Gastroesophageal sphincter (tissue), 4 donors: ENCODE measurements at regions not wholly inside any gene's neighbourhood (a gene's known extent, or its start where the extent isn't known, plus 50 kb on each side); places are given as distances from the start of the nearest gene placed in this dataset.

Source experiments
- ATAC-seq: fragments of 150-250 bp; one replicate; pipeline ENCODE4 v1.9.1; 2016; ENCODE audit warnings: mild to moderate bottlenecking, moderate library complexity
- H3K27ac ChIP-seq, 4 donors: fragments of 200-600 bp; sonication (generic) in 3 of 4; 1 replicate in 3 of 4; 2 replicates in 1 of 4; pipeline ENCODE4 v1.5.1; 2016 to 2019
- H3K27me3 ChIP-seq: fragments of 200-600 bp; sonication (generic); one replicate; pipeline ENCODE4 v1.5.1; 2019
- H3K36me3 ChIP-seq, 2 donors: fragments of 200-600 bp; sonication (generic); one replicate each; pipeline ENCODE4 v1.5.1; 2019; ENCODE audit warnings: control low read depth in 1 of 2
- H3K4me1 ChIP-seq, 3 donors: fragments of 200-600 bp; sonication (generic); 1 replicate in 2 of 3; 2 replicates in 1 of 3; pipeline ENCODE4 v1.5.1; 2016 to 2019; ENCODE audit warnings: control low read depth in 2 of 3
- H3K4me3 ChIP-seq, 2 donors: fragments of 200-600 bp; sonication (generic); one replicate each; pipeline ENCODE4 v1.5.1; 2019; ENCODE audit warnings: mild to moderate bottlenecking in 1 of 2, moderate library complexity in 1 of 2
- H3K9me3 ChIP-seq, 3 donors: fragments of 200-600 bp; sonication (generic); one replicate each; pipeline ENCODE4 v1.5.1; 2017 to 2019; ENCODE audit warnings: control low read depth in 2 of 3
- EP300 ChIP-seq: sonication (generic); formaldehyde crosslinking; IDR thresholded peaks from one replicate; pipeline ENCODE4 v1.6.1; 2017; ENCODE audit warnings: antibody characterized with exemption, mild to moderate bottlenecking
- POLR2A ChIP-seq, 2 donors: fragments of 450-650 bp; IDR thresholded peaks; one replicate each; pipeline ENCODE4 v1.6.1; 2017; ENCODE audit warnings: antibody characterized with exemption in 2 of 2, mild to moderate bottlenecking in 2 of 2, moderate library complexity in 1 of 2
- POLR2AphosphoS5 ChIP-seq: sonication (generic); formaldehyde crosslinking; IDR thresholded peaks from one replicate; pipeline ENCODE4 v1.6.1; 2017; ENCODE audit warnings: antibody characterized with exemption
- WGBS, 2 donors: methylation state at CpG; one replicate each; pipeline ENCODE4 v1.1.5; 2018; ENCODE audit warnings: low coverage in 1 of 2; 5-methylcytosine and 5-hydroxymethylcytosine counted together
- TF ChIP-seq, protein P1 (sequence below), 4 experiments: fragments of 200-600 bp in 2 of 4; fragments of 450-650 bp in 2 of 4; sonication (generic) in 1 of 4; IDR thresholded peaks; one replicate each; pipeline ENCODE4 v1.5.1; 2017 to 2019; ENCODE audit warnings: antibody characterized with exemption in 4 of 4, mild to moderate bottlenecking in 2 of 4, moderate library complexity in 2 of 4

DNA sequence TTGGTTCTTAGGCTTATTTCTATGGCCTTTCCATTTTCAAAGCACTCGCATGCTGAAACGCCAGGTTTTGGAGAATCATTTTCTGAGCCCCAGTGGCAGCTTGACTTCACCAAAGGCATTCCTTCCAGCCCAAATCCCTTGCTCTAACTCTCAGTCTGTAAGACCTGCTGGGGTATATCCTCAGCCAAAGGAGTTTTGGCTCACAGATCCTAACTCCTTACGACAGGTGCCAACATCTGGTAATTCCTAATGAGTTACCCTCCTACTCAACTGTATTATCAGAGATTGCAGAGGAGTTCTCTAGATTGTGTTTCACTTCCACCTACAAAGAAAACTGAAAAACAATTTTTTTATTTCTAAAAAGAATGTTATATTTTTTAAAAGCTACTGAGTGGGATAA, 79.0 kb upstream of the RAB27B start:
- ATAC-seq = no peak
- H3K27ac ChIP-seq = no peak overlapping the region
- H3K4me3 ChIP-seq = no peak overlapping the region
- 80 to 93% methylated on average over 2 to 3 of the region's 3 CpGs for WGBS, 2 donors
- H3K36me3 ChIP-seq = no peaks in the 10 kb centered on the region
- H3K27me3 ChIP-seq = peaks cover 11% of the 10 kb centered on the region
- H3K4me1 ChIP-seq = no peaks in the 10 kb centered on the region
- H3K9me3 ChIP-seq = no peaks in the 10 kb centered on the region
- no peak for TF ChIP-seq EP300

DNA sequence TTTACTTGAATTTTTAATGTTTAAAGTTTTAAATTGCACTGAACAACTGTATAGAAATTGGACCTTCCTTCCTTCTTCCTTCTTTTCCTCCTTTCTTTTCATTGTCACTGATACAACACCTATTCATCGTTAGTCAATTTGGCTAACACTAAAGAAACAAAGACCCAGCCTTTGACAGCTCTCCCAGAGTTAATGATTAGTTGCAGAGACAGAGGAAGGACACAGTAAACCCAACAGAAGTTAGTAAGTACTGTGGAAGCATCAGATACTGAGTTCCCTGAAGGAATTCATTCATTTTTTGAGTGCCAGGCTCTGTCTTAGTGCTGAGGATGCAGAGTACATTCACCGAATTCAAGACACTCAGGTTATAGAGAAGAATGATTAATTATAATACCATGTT, 77.9 kb upstream of the RAB27B start:
- Histone ChIP-seq H3K4me3 (no peak overlapping the region), H3K36me3 (no peaks in the 10 kb centered on the region), H3K27ac (no peak overlapping the region), H3K27me3 (peaks cover 11% of the 10 kb centered on the region), H3K4me1 (no peaks in the 10 kb centered on the region), H3K9me3 (no peaks in the 10 kb centered on the region)
- WGBS, 2 donors = 58 to 81% methylated on average over 2 of the region's 2 CpGs
- ATAC-seq = no peak
- TF ChIP-seq POLR2A (IDR thresholded peaks at IDR 0.05) = no peak
- no peak for TF ChIP-seq POLR2AphosphoS5
- TF ChIP-seq, protein P1, sequence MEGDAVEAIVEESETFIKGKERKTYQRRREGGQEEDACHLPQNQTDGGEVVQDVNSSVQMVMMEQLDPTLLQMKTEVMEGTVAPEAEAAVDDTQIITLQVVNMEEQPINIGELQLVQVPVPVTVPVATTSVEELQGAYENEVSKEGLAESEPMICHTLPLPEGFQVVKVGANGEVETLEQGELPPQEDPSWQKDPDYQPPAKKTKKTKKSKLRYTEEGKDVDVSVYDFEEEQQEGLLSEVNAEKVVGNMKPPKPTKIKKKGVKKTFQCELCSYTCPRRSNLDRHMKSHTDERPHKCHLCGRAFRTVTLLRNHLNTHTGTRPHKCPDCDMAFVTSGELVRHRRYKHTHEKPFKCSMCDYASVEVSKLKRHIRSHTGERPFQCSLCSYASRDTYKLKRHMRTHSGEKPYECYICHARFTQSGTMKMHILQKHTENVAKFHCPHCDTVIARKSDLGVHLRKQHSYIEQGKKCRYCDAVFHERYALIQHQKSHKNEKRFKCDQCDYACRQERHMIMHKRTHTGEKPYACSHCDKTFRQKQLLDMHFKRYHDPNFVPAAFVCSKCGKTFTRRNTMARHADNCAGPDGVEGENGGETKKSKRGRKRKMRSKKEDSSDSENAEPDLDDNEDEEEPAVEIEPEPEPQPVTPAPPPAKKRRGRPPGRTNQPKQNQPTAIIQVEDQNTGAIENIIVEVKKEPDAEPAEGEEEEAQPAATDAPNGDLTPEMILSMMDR (IDR thresholded peaks at IDR 0.05) = no peak
- no peak for TF ChIP-seq EP300

DNA sequence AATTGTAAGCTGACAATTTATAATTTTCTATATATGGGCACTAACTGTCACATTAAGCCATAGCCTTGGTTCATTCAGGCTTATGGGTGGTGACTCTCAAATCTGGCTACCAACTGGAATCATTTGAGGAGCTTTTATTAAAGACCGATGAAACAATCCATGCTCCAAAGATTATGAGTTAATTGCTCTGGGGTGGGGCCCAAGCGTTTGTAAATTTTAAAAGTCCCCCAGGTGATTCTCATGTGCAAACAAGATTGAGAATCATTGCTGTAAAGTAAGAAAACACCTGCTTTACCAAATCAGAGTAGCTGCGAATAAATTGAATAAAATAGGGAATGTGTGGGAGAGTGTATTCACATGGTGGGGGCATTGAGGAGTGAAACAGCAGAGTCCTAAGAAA, 76.1 kb upstream of the RAB27B start:
- no peak for ATAC-seq
- H3K9me3 ChIP-seq = no peaks in the 10 kb centered on the region
- no peak for TF ChIP-seq POLR2AphosphoS5
- TF ChIP-seq, protein P1 (IDR thresholded peaks at IDR 0.05) = no peak
- TF ChIP-seq POLR2A (IDR thresholded peaks at IDR 0.05) = no peak
- TF ChIP-seq EP300 = no peak
- H3K36me3 ChIP-seq = no peaks in the 10 kb centered on the region
- no peak overlapping the region for H3K4me3 ChIP-seq
- H3K27ac ChIP-seq = no peak overlapping the region
- H3K27me3 ChIP-seq = peaks cover 11% of the 10 kb centered on the region
- H3K4me1 ChIP-seq = no peaks in the 10 kb centered on the region
- WGBS, 2 donors = 71 to 78% methylated on average over 1 to 3 of the region's 3 CpGs

DNA sequence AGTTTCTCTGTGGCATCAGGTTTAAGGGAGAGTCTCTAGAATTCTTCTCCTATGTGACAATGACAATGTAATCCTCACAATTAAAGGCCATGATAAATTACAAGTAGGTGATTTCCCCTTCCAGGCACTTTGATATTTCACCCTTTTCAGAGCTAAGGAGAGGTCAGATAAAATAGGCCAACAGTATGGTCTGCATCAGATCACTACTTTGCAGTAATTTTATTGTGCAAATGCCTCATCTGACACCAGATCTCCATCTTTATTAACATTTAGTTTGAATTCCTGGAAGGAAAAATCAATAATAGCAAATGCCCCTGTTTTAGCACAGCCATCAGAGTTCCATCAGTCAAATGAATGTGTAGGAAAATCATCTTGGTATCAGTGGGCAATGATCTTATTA, 72.8 kb upstream of the RAB27B start:
- no peaks in the 10 kb centered on the region for H3K36me3 ChIP-seq
- no peak overlapping the region for H3K27ac ChIP-seq
- ATAC-seq = no peak
- TF ChIP-seq POLR2AphosphoS5 (no peak), EP300 (no peak)
- peaks cover 11% of the 10 kb centered on the region for H3K27me3 ChIP-seq
- H3K9me3 ChIP-seq = peaks cover 0 to 4% (median 0%) of the 10 kb centered on the region in 3 donors
- no peaks in the 10 kb centered on the region for H3K4me1 ChIP-seq
- H3K4me3 ChIP-seq = no peak overlapping the region

DNA sequence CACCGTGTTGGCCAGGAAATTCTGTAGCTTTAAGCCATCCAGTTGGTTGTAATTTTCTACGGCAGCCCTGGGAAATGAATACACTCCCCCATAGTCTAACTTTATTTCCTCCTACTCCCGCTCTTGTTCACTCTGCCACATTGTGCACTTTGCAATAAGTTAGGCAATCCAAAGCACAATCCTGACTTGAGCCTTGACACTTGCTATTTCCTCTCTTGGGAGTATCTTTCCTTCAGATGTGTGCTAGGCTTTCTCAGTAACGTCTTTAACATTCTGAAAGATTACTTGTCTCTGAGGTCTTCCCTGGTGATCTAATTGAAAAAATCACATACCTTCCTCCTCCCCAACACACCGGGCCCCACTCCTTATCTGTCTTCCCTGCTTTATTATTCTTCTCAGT, 65.9 kb upstream of the RAB27B start:
- no peak overlapping the region for H3K4me3 ChIP-seq
- H3K27ac ChIP-seq = no peak overlapping the region
- TF ChIP-seq POLR2A (IDR thresholded peaks at IDR 0.05) (no peak), EP300 (no peak), POLR2AphosphoS5 (no peak)
- TF ChIP-seq, protein P1 (IDR thresholded peaks at IDR 0.05) = no peak
- 61 to 78% methylated on average over 4 to 5 of the region's 5 CpGs for WGBS, 2 donors
- H3K36me3 ChIP-seq = no peaks in the 10 kb centered on the region
- ATAC-seq = no peak
- H3K27me3 ChIP-seq = no peaks in the 10 kb centered on the region
- H3K9me3 ChIP-seq = peaks cover 0 to 4% (median 0%) of the 10 kb centered on the region in 3 donors
- no peaks in the 10 kb centered on the region for H3K4me1 ChIP-seq

DNA sequence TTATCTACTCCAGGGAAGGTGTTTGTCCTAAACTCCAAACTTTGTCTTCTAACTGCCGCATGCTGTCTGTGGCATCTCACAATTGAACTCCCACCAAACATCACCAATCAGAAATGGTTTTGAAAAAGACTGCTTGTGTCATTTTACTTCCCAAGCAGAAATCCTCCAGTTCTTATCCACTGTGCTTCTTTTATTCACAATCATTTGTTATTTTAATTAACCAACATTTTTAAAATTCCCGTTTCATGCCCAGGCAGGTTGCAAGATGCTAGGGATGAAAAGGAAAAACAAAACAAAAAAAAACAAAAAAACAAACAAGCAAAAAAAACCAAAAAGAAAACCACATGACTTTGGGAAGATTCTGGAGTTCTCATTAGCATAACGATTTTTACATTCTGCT, 63.5 kb upstream of the RAB27B start:
- no peaks in the 10 kb centered on the region for H3K27me3 ChIP-seq
- H3K9me3 ChIP-seq = no peaks in the 10 kb centered on the region
- H3K4me1 ChIP-seq = no peaks in the 10 kb centered on the region
- ATAC-seq = no peak
- 79 to 91% methylated on average over 2 to 3 of the region's 3 CpGs for WGBS, 2 donors
- no peak overlapping the region for H3K27ac ChIP-seq
- no peak overlapping the region for H3K4me3 ChIP-seq
- no peaks in the 10 kb centered on the region for H3K36me3 ChIP-seq
- TF ChIP-seq, protein P1 (IDR thresholded peaks at IDR 0.05) = no peak
- no peak for TF ChIP-seq POLR2AphosphoS5
- TF ChIP-seq EP300 = no peak
- TF ChIP-seq POLR2A (IDR thresholded peaks at IDR 0.05) = no peak
